Posterior vena cava (tissue), 2 donors: ENCODE measurements at regions not wholly inside any gene's neighbourhood (a gene's known extent, or its start where the extent isn't known, plus 50 kb on each side); places are given as distances from the start of the nearest gene placed in this dataset.

Source experiments
- DNase-seq: peaks from one replicate; pipeline ENCODE4 v3.0.0-alpha.2; 2020; ENCODE audit warnings: low spot score
- intact Hi-C, 2 donors: fragments of 100-400 bp; cut with DNase I; formaldehyde crosslinking; loops; one replicate each; pipeline versions ENCODE4 v1.14.1 to v1.14.2; 2022 to 2023
- donor health status: DM: yes; HTN: yes; CAD: no.
- donor health status: DM: yes; HTN: yes; CAD: no.

DNA sequence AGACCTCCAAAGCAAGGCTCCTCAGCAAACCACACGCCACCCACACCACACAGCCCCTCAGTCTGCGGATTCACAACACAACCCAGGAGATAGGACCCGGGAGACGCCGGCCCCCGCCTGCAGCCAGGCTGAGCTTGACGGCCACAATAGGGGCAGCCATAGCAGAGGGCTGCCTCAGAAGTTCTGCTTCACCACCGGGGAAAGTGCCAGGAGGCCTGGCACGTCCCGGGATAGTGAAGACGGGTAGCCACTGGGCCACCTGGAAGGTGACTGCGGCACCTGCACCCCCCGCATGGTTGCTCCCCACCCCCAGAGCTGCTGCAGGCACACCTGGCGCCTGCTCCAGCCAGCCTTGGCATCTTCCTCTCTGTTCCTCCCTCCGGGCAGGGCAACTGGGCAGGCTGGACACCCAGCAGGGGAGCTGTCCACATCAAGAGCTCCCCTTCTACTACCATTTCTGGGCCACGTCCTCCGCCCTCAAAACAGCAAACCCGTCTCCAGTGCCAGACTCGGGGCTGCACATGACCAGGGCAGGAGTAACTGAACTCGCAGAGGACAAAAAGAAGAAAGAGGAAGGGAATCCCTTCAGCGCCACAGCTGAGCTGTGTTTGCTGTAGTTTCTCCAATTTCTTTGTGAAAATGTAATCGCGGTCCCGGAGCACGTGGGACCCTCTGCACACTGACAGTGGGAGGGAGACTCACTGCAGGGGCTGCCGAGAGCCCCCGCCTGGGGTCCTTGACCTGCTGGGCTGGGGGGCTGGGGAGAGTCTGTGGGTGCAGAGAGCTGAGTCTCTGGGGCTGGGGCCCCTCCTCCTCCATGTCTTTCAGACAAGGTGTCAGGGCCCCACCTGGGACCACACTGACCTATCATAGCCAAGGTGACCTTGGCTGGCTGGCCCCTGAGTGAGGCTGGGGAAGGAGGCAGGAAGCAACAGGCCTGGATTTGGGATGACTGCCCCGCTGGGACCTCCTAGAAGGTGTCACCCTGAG is 74.2 kb upstream of the C14orf180 start:
- DNase-seq = no peak
- intact Hi-C loops = no loop called here

GRCh38 chr14:104506461-104507253 is 72.9 kb upstream of the C14orf180 start:
- intact Hi-C loops = no loop called here
- DNase-seq = no peak

GRCh38 chr14:104507443-104507842 is 72.1 kb upstream of the C14orf180 start:
- intact Hi-C loops = no loop called here

DNA sequence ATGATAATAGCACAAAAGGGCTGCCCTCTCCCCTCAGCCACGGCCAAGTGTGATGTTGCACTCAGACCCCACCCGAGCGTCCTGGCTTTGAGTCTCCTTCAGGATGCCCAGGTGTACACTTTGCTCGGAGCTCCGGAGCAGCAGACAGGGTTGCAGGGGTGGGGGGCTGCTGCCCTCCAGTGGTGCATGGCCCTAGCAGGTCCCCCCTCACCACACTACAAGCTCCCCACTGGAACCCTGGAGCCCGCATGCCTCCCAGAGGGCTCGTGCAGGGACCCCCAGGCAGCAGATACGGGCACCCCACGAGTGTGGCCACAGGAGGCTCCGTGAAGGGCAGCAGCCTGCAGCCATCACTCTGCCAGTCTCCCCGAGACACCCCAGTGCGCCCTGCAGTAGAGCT is 69.9 kb upstream of the C14orf180 start:
- DNase-seq = no peak
- intact Hi-C loops = no loop called here

More at GRCh38 chr14:104507443-104507842, 72.1 kb upstream of the C14orf180 start:
- no peak for DNase-seq

- no peak for DNase-seq
- intact Hi-C loops = no loop called here
Observed at GRCh38 chr14:104510216-104510615, 69.3 kb upstream of the C14orf180 start.

- intact Hi-C loops = no loop called here
- DNase-seq = no peak
Observed at GRCh38 chr14:104510794-104511611, 68.6 kb upstream of the C14orf180 start.

DNA sequence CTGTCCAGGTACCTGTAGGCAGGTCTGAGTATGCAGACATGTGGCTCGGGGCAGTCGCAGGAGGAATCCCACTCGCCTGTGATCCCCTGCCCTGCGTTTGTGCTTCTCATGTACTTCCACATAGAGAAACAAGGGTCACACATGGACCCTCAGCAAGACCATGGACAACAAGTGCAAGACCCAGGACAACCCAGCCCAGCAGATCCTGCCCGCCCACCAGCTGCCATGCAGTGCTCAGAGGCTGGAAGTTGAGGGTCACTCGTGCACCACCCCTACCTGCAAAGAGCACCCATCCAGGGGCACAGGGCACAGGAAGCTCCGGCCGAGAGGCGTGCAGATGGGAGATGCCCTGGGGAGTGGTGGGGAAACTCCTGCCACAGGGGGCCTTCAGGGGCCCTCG is 67.5 kb upstream of the C14orf180 start:
- DNase-seq = no peak
- intact Hi-C loops = no loop called here

DNA sequence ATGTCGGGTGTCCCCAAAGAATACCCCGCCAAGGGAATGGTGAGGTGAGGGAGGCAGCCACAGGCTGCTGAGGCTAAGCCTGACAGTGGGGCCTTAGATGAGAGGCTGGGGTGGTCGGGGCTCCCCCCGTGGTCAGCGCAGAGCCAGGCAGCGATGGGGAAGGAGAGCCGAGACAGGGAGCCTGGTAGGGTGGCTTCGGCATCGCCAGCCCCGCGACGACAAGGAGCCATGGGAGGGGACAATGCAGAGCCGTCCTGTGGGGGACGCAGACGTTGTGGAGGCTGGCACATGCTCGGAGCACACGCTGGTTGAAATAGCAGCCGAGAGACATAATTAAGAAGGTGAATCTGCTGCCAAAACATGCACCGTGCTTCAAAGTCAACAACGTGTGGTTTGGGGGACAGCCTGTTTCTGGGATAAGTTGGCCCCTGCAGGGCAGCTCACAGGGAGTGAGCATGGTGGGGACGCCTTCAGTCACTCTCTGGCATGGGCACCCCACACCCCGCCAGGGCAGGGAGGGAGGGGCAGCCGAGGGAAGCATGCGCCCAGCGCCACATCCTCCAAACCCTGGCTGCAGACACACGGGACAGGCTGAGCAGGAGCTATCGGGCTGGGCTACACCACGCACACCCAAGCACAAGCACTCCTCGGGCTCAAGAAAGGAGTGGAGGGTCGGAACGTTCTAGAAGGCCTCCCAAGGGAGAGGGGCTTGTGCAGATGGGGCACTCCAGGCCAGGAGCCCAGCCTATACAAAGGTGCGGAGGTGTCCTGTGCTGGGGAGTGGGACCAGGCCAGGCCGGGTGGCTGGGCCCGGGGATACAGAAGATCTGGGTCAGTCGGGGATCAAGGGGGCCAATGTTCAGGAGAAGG is 66.6 kb upstream of the C14orf180 start:
- DNase-seq = no peak
- intact Hi-C loops = no loop called here

GRCh38 chr14:104513641-104514046 is 65.9 kb upstream of the C14orf180 start:
- intact Hi-C loops = no loop called here
- no peak for DNase-seq

DNA sequence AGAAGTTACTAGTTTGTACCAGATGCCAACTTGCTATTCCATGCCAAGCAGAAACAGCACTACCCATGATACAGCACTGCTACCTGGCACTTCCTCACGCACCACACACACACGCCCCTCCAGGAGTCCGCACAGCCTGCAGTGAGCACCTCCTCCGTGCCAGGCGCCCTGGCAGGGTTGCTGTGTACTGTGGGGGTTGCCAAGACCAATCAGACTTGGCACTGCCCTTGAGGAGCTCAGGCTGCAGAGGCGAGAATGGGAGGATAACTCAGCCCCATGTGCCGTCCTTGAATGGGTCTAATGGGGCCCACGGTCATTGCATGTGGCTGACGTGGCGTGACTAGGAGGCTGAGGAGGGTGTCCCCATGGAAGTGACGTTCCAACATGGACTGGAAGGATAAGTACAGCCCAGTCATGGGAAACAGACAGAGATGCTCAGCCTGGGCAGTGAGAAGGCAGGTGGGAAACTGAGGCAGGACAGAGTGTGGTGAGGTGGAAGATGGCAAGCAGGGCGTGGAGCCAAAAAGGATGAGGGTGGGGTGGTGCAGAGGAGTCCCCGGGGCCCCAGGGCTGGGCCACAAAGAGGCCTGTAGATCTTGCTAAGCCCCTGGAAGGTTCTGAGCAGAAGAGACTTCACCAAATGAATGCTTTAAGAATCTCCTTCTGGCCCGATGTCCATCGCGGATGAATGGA is 65.3 kb upstream of the C14orf180 start:
- intact Hi-C loops = no loop called here
- no peak for DNase-seq

DNA sequence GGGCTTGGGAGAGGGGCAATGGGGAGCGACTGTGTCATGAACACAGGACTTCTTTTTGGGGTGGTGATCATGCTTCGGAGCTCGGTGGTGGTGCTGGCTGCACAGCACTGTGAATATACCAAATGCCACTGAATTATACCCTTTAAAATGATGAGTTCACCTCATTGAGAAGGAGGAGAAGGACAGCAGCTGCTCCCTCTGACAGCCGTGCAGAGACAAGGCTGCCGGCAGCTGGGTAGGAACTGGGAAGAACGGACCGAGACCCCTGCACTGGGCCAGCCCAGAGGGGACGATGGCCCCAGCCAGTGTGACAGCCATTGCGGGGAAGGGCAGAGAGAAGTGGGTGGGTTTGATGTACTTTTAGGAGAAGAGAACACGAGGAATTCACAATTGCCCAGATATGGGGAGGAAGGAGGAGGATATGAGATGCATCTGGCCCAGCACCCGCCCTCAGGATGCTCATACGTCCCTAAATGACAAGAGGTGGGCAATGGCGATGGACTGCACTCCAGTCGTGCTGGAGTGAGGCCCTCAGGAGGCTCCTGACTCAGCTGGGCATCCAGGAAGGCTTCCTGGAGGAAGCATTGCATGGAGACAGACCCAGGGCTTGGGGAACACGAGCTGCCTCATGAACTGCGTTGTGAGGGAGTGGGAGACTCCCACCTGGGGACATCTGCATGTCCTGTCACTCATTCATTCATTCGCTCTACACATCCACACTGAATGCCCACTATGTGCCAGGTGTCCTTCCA is 64.3 kb upstream of the C14orf180 start:
- DNase-seq = no peak
- intact Hi-C loops = no loop called here

- no peak for DNase-seq
- intact Hi-C loops = no loop called here
Observed at GRCh38 chr14:104515811-104516780, 63.5 kb upstream of the C14orf180 start.

DNA sequence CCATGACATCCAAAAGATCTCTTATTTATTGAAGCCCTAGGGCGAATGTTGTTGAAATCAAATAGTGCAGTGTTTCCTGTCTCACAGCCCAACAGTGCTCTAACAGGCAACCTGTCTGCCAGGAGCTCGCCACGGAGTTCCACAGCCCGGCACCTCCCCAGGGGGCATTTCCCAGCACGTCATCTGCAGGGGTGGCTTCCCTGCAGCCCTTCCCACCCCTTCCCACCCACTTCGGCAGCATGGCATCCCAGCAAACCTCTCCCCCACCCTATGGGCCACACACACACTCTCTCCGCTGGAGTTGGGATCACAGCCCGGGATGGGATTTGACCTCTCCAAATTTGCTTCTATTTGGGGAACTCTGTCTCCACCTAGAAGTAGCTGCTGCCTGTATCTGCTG is 62.7 kb upstream of the C14orf180 start:
- intact Hi-C loops = no loop called here
- DNase-seq = no peak

GRCh38 chr14:104517426-104517825 is 62.1 kb upstream of the C14orf180 start:
- DNase-seq = no peak
- intact Hi-C loops = no loop called here

- no peak for DNase-seq
- intact Hi-C loops = no loop called here
Observed at GRCh38 chr14:104517867-104518266, 61.7 kb upstream of the C14orf180 start.

DNA sequence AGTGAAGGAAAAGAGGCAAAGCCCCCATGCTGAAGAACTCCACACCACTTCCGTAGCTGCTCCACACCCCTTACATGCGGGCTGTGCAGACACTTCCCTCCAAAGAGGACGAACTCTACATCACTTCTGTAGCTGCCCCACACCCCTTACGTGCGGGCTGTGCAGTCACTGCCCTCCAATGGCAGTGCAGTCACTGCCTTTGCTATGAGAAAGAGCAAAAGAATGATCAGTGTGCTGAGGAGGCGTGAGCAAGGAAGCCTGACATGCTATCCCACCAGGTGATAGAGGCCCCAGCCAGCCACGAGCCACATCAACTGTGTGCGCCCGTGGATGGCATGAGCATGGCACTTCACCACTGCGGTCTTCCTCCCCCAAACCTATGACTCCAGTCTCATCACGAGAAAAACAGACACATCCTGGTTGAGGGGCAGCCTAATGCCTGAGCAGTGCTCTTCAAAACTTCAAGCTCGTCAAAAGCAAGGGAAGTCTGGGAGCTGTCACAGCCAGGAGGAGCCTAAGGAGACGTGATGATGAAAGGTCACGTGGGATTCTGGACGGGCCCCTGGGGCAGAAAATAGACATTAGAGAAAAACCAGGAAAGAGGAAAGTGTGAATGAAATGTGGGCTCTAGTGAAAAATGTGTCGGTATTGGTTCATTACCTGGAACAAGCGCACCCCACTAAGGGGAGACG is 60.8 kb upstream of the C14orf180 start:
- DNase-seq = no peak
- intact Hi-C loops = no loop called here
